Pons (tissue), 1 donor: ENCODE measurements at regions not wholly inside any gene's neighbourhood (a gene's known extent, or its start where the extent isn't known, plus 50 kb on each side); places are given as distances from the start of the nearest gene placed in this dataset.
"Not testable (repeated sequence)": the region's sequence is repeated elsewhere in the genome, so short reads cannot be mapped to it uniquely, and the experiment has no call there.

Experiments
- DNase-seq: peaks from one replicate; pipeline ENCODE4 v3.0.0-alpha.2; 2016; ENCODE audit warnings: low spot score

DNA sequence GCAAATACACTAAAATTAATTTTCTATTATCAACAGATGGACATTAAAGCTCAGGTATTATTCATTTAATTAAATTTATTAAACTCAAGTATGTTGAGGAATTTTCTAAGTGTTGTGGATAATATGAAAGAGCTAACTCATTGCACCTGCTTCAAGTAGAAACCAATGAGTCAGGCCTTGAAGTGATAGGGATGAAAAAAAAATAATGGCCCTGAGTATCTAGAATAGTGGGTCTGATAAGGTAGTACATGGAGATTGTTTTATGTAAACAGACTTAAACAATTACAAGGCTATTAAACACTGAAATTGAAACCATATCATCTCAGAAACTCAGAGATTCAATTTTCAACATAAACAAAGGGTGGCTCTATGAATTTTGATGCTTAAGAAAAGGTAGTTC lies 857.1 kb upstream of the GBE1 start:
- DNase-seq, result no peak

DNA sequence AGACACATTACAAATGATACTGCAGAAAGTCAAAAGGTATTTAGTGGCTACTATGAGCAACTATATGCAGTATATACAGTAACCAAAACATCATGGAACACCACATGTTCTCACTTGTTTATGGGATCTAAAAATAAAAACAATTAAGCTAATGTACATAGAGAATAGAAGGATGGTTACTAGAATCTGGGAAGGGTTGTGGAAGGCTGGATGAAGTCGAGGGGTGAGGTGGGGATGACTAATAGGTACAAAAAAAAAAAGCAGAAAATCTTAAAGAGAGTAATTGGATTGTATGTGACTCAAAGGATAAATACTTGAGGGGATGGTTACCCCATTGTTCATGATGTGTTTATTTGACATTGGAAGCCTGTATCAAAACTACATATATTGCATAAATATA lies 848.8 kb upstream of the GBE1 start:
- no peak for DNase-seq

DNA sequence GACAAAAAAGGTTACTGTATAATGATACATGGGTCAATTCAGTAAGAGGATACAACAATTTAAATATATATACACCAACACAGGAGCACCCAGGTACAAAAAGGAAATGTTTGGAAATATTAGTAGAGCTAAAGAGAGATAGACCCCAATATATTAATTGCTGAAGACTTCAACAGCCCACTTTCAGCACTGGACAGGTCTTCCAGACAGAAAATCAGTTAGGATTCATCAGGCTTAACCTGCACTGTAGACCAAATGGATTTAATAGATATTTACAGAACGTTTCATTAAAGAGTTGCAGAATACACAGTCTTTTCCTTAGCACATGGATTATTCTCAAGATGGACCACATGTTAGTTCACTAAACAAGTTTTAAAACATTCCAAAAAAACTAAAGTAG lies 845.9 kb upstream of the GBE1 start:
- no peak for DNase-seq

DNA sequence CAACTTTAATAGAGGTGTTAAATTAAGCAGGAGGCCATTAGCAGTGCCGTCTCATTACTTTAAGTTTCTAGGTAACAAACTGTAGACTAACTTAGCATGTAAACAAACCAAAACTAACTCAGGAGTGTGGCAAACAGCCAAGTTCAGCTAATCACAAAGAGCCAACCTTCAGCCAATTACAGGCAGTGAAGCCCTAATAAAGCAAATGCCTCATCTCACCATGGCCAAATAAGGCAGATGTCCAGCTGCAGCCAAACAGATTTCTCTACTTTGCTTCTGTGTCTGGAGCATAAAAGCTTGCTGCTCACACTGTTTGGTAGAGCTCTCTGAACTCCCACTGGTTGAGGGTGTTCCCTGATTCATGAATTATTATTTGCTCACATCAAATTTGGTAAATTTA lies 835.4 kb upstream of the GBE1 start:
- no peak for DNase-seq

DNA sequence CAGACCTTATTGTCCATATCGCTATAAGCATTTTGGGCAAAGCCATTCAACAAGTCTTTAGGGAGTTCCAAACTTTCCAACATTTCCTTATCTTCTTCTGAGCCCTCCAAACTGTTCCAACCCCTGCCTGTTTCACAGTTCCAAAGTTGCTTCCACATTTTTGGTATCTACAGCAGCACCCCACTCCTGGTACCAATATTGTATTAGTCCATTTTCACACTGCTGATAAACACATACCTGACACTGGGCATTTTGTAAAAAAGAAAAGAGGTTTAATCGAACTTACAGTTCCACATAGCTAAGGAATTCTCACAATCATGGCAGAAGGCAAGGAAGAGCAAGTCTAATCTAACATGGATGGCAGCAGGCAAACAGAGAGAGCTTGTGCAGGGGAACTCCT lies 834.1 kb upstream of the GBE1 start:
- DNase-seq, result no peak

DNA sequence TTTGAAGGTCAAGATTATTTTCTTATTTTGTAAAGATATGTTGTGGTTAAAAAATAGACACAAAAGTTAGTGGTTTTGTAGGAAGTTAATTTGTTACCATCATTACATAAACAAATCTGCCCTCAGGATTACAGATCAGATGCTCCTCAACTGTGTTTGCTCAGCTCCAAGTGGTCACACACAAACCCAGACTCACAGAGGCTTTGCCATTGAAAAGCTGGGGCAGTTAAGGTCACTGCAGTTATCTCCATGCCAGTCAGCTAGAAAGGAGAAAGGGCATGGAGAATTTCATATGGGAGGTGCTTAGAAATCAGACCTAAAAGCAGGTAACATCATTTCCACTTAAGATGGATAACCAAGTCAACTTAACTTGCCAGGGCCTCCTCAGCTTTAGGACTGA lies 825.7 kb upstream of the GBE1 start:
- DNase-seq, result no peak

DNA sequence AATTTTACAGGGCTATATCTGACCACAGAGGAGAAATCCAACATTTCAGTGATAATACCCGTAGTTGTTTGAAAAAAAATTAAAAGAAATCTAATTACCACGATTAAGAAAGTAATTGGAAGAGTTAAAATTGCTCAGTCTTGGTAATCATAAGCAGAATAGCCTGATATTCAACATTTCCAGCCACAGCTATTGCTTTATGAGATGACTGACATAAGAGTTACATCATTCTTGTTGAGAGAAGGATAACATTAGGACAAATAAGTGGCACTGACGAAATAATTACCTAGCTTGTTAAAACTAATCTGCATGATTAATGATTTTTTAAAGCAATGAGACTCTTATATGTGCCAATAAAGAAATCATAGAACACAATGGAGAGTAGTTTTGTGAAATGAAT lies 825.0 kb upstream of the GBE1 start:
- no peak for DNase-seq

DNA sequence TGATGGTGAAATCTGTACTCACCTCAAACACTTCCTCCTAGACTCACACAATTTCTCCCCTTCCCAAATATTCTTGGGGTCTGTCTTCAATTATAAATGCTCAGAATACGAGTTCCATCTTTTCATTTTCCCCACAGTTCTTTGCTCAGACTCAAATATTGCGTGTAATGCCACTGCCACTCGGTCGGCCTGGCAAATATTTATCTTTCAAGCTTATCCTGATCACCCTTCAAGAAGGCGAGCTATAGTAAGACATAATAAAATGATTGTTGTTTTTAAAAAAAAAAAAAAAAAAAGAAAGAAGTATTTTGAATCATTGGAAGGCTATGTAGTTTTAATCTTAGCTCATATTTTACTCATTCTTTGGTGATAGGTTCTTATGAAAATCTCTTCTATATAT lies 824.6 kb upstream of the GBE1 start:
- DNase-seq, result not testable (repeated sequence)

DNA sequence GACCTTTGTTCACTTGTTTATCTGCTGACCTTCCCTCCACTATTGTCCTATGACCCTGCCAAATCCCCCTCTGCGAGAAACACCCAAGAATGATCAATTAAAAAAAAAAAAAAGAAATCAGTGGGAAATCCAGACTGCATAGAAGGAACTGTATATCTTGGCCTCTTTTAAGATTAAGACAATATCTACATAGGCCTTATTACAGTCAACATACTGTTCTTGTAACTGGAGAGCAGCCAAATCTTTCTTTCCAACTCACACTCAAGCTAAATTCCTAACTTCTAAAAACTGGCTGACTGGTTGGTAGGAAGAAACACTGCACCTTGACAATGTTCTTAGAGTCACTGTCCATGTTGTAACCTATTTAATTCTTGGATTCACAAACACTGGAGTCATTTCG lies 824.1 kb upstream of the GBE1 start:
- DNase-seq, result not testable (repeated sequence)

DNA sequence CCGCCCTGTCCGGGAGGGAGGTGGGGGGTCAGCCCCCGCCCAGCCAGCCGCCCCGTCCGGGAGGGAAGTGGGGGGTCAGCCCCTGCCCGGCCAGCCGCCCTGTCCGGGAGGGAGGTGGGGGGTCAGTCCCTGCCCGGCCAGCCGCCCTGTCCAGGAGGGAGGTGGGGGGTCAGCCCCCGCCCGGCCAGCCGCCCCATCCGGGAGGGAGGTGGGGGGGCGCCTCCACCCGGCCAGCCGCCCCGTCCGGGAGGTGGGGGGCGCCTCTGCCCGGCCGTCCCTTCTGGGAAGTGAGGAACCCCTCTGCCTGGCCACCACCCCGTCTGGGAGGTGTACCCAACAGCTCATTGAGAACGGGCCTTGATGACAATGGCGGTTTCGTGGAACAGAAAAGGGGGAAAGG lies 823.4 kb upstream of the GBE1 start:
- not testable (repeated sequence) for DNase-seq

DNA sequence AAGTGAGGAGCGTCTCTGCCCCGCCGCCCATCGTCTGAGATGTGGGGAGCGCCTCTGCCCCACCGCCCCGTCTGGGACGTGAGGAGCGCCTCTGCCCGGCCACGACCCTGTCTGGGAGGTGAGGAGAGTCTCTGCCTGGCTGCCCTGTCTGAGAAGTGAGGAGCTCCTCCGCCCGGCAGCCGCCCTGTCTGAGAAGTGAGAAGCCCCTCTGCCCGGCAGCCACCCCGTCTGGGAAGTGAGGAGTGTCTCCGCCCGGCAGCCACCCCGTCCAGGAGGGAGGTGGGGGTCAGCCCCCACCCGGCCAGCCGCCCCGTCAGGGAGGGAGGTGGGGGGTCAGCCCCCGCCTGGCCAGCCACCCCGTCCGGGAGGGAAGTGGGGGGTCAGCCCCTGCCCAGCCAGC lies 823.0 kb upstream of the GBE1 start:
- not testable (repeated sequence) for DNase-seq

DNA sequence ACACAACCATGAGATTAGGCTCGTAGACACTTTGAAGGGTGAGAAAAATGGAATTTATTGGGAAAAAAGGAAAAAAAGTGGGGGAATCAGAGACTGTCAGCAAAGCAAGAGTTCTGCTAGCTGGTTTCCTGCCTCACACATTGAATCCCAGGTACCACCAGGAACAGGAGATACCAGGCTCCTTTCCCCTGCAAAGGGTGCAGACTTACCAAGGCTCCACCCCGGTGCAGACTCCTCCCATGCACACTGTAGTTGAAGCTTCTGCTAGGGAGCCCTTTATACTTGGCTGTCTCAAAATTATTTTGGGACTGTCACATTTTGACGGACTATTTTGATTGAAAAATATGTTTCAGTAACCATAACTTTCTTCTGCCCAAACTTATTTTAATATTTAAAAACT lies 819.9 kb upstream of the GBE1 start:
- no peak for DNase-seq

DNA sequence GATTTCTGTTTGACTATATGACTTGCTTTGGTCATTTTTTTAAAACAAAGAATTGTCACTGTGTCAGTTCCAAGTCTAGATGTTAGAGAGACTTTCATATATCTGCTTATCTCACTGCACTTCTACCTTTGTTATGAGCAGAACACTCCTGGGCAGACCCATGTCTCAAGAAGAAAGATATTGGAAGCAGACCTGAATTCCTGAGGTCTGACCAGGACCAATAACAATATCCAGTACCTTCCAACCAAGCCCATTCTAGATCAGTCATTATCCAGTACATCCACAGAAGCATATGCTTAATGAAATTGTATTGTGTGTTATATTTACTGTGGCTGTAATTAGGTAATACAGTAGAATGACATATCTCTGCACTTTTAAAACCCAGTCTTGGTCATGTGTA lies 811.3 kb upstream of the GBE1 start:
- DNase-seq, result no peak

DNA sequence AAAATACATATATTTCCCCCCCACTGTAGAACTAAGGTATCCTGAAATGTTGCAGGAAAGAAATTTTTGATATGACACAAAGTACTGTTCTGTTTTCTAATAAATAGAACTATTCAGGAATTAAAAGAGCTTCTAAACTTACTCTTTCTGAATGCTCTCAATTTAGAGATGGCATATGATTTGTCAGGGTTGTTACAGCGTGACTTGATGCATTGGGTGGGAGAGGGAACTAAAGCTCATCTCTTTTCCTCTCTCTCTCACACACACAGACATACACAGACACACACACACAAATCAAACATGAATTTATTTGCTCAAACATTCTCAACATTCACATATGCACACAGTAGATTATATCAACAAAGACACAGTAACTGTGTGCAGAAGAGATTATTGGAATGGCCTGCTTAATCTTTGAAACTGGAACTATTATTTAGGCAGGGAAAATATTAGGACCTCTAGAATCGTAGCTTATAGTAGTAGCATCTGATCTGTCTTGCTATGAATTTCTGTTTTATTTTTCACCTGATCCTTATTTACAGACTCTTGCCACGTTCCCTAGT lies 807.4 kb upstream of the GBE1 start:
- no peak for DNase-seq

DNA sequence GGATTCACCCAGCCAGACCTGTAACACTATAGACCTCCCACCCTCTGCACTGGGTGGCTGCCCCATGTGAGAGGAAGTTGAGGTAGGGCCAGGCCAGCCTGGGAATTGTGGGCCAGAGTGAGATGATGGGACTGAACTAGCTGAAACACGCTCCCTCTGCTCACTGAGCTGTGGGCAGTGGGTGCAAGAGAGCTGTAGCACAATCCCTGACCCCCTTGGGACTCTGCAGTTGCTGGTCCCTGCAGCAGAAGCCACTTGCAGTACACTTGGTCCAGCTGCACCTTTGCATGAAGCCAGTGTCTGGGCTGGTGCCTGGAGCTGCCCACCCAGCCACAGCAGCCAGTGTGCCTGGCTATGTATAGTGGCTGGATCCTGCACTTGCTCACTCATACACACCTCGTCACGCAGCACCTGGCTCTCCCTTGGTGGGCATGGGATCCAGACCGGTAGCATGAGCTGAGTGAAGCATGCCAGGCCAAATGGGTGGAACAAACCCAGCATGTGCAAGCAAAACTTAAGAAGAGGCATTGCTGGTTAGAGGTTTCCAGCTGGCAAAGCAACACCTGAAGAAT lies 805.7 kb upstream of the GBE1 start:
- no peak for DNase-seq

DNA sequence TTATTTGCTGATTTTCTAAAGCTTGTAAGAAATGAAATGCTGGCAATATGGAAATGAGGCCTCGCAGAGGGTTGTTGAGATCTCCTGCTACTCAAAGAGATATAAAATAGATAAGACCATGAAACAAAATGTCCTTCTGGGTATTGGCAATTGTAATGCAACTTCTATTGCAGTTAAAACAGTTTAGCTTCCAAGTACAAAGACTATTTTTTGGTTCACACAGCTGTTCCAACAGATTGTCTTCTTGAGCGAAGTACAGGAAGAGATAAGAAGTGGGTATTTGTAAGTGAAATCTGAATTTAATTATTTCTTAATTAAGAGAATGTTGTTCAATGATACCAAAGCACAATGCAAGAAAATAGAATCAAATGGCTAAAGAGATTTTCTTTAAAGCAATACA lies 801.5 kb upstream of the GBE1 start:
- no peak for DNase-seq

DNA sequence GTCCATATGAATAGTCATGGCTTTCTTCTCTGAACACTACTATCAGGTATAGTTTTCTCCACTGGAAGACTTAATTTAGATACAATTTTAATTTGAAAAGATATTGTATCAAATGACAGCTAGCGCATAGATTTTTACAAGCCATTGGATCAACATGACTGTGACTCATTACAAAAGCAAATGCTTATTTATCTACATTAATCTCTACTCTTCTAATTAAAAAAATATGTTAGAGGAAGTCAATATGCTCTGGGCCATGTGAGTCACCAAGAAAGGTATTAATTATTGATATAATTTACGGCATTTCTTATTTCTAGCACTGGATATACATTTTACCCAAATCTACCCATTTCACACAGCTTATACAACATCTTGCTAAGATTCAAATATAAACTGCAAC lies 800.3 kb upstream of the GBE1 start:
- no peak for DNase-seq

DNA sequence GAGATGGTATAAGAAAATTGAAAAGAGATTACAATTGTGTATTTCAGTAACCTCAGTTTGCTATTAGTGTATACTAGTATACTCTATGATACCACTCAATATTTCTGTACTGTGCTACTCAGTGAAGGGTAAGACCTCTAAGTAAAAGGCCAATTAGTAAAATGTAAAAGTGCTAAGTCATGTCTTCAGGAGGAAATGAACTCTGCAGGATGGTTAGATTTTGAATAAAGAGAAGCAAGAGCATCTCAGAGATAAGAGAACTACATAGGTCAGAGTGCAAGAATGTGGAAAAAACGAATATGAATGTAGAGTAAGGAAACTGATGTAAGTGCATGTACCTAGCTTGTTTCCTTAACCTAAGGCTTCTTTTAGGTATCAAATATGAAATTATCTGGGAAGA lies 796.6 kb upstream of the GBE1 start:
- no peak for DNase-seq

DNA sequence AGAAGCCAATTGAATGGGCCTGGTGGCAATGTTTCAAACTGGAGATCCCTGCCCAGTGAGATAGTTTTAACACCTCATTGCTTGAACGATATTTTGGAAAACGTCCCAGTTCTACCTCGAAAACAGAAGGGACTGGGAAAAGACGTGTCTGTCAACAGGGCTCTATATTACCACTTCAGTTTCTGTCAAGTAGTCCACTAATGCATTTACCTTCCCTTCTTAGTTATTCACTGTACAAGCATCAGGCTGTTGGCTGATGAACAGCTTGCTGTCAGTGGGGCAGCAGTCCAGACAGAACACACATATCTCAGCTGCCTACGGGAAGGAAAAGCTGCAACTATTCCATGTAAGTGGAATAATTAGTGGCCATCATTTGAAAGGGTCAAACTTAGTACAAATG lies 794.7 kb upstream of the GBE1 start:
- DNase-seq, result no peak

DNA sequence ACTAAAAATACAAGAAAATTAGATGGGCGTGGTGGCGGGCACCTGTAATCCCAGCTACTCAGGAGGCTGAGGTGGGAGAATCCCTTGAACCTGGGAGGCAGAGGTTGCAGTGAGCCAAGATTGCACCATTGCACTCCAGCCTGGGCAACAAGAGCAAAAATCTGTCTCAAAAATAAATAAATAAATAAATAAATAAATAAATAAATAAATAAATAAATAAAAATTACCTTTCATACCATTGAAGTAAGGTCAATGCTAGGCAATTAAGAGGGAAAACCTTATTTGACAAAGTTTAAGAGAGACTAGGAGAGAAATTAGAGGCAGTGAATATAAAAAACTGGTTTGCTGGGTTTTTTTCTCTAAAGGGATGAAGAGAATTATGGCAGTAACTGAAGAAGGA lies 781.1 kb upstream of the GBE1 start:
- not testable (repeated sequence) for DNase-seq

DNA sequence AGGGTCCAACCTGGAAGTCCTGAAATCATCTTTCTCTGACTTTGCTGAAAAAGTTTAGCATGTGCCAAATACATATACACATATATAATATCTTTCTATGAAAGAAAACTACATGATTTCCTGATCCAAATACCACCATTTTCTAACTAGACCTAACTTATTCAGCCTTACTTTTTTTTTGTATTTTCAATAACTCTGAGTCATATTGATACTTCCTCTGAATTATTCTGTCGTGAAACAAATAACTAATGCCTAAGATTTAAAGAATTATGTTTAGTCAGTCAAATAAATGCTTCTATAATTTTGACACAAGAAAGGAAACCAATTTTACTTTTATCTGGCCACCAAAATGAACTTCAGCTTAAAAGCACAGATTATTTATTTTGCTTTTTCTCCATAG lies 760.2 kb upstream of the GBE1 start:
- DNase-seq, result no peak

DNA sequence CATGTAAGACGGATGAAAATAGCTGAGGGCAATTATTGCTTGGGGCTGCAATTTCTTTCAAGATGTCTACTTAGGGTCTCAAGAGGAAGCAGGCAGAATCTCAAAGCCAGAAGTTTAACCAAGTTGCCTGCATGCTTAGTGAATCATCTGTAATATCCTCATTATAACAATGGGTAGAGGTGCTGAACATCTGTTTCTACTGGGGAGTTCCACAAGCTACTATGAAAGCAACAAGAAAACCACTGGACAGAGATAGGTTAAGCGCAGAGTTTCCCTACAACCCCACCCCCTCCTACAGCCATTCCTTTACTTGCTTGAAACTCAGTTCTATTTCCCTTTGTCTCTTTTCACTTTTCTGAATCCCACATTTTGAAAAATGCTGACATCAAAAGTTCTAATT lies 759.4 kb upstream of the GBE1 start:
- DNase-seq, result no peak

DNA sequence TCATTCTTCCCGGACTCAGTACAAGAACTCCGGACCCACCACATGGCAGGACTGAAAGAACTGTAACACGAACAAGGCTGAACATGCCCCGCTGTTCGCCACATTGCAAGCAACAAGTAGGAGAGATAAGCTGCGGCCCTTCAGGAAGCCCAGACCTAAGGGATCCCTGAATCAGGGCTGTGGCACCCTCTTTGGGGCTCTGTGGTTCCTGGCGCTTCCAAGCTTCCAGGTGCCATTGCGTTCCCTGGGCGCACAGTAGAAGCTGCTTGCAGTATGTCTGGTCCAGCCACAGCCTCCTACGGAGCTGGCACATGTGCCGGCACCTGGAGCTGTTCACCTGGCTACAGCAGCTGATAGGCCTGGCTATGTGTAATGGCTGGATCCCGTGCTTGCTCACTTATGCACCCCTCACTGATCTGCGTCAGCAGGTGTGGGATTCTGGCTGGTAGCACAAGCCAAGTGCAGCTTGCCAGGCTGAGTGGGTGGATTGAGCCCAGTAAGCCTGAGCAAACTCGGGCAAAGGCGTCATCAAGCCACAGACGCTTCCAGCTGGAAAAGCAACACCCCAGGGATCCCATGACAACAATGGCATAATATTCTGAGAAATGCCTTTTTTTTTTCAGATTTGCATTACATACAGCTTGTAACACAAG lies 748.6 kb upstream of the GBE1 start:
- no peak for DNase-seq
